ENCODE measurements at regions not wholly inside any gene's neighbourhood (a gene's known extent, or its start where the extent isn't known, plus 50 kb on each side); places are given as distances from the start of the nearest gene placed in this dataset.
"Not testable (repeated sequence)": the region's sequence is repeated elsewhere in the genome, so short reads cannot be mapped to it uniquely, and the experiment has no call there.

- DNase-seq (ENCODE audit: low spot score) = no peak
These were observed 210.6 kb downstream of the KLF6 start for GRCh38 chr10:3574451-3574850.

DNA sequence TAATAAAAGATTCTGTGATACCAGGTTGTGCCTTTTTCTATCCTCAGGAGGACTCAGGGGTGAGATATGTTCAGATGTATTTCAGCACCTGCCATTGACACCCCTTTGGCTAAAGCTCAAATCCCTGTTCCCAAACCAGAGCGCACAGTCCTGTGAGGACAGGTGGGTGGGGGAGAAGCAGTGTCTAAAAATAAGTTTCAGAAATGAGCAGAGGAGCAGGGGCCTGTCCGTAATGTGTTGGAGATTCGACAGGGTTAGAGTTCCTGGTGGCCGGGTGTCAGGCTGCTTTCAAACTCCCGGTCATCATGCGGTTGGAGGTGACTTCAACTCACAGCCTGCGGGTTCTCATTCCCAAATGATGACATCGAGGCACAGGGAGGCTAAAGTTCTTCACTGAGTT lies 211.5 kb downstream of the KLF6 start:
- DNase-seq (ENCODE audit: low spot score) = no peak

DNA sequence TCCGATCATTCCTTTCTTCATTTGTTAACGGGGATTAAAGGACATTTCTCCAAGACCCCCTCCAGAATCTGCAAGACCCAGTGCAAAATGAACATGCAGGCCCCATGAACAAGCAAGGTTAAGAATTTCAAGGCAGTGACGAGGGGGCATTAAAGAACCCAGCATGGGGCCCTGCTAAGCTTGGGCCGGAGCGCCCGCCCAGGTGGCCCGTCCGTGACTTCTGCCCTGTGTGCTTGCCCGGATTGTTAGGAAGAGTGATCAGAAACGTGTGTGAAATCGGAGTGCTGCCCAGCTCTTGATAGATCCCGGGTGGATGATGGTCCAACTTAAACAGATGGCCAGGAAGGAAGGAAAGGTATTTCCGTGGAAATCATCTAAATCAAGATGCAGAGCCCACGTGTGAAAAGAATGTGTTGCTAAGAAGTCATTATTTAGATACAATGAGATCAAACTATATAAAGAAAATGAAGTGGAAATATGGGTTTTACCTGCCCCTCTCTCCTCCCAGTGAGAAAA lies 213.6 kb downstream of the KLF6 start:
- no peak for DNase-seq (ENCODE audit: low spot score)

DNA sequence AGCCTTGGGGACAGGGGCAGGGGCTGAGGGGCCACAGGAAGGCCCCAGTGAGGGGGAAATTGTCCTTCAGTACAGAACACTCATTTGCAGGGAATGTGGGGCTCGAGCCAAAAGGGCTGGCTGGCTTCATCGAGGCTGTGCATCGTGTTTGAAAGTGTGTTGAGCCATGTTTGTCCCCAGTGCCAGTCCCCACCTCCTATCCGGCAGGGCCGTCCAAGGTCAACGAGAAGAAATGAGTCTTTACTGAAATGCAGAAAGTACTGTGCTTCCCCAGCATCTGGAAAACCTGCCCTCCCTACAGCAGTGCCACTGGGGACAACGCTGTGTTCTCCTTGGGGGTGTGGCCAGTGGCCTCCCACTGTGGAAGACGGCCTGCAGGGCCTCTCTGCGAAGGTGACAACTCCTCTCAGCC lies 214.1 kb downstream of the KLF6 start:
- no peak for DNase-seq (ENCODE audit: low spot score)

DNA sequence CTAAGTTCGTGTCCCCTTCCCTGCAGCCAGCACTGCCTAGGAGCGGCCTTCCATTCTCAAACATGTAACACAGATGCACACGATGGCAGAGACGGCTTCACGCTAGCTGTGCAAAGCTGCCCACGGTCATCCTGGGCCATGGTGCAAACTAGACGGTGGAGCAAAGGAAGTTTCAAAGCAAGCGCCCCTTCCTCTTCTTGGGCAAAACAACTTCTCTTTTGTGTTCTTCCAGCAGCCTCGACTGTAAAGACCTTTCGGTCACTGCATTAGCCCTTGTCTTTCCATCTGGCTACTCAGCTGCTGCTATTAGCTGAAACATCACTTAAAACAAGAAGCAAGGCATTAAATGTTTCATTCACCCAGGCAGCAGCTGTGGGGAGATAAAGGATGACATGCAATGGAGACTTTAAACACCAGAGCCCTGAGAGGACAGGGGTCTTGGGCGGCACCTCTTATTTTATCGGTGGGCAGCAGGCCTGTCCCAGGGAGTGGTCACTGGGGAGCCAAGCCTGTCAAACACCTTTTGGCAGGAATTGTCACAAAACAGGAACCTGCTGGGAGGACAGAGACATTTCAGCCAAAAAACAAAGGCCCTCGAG lies 214.8 kb downstream of the KLF6 start:
- DNase-seq (ENCODE audit: low spot score) = no peak

GRCh38 chr10:3568983-3569382 lies 216.0 kb downstream of the KLF6 start:
- DNase-seq (ENCODE audit: low spot score) = no peak

DNA sequence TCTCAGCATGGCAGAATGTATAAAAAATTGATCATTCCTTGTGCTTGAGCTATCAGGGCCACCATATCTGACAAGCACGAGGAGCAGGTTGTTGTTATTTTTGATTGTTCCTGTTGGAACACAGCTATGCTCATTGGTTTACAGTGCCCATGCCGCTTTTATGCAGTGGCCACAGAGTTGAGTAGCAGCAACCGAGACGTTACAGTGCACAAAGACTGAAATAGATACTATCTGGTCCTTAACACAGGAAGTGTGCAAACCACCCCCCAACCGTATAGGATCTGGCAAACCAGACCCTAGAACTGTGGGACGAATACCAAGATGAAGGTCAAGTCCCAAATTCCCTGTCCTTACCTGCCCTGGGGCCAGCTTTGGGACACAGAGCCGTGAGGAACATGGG lies 216.6 kb downstream of the KLF6 start:
- DNase-seq (ENCODE audit: low spot score) = no peak

- DNase-seq (ENCODE audit: low spot score) = no peak
These were observed 217.6 kb downstream of the KLF6 start for GRCh38 chr10:3567291-3567963.

DNA sequence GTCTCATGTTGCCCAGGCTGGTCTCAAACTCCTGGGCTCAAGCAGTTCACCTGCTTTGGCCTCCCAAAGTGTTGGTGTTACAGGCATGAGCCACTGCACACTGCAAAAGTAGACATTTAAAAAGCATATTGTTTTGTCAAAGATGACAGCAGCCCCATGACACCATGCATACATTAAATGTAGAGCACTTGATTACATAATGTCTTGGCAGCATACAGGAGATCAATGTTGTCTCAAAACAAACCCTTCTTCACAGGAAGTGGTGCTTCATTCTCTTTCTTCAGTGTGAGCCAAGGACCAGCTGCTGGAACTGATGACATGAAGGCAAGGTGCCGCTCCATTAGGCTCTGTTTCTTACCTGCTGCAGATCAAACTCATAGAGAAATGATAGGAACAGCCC lies 218.4 kb downstream of the KLF6 start:
- DNase-seq (ENCODE audit: low spot score) = no peak

DNA sequence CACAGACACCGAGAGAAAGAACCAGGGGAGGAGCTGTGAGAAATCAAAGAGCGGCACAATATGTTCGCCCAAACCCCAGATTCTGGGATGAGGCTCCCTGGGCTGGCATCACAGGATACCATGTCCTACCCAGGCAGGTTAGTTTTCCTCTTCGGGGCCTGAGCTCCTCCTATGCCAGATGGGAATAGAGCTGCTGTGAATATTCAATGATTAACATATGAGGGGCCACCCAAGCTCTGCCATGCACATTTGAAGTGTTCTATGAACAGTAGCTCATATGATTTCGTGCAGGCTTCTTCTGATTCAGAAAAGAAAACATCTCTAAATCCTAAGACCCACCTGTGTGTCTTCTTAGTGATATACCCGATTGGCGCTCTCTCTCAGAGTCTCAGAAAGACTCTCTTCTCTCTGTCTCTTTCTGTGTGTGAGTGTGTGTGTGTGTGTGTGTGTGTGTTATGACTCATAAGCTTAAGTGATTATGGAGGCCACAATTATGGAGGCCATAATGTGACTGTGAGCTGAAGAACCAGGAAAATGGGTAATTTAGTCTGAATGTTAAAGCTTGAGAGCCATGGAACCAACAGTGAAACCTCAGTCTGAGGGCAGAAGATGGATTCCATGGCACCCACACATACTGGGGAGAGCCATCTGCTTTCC lies 220.5 kb downstream of the KLF6 start:
- DNase-seq (ENCODE audit: low spot score) = no peak

DNA sequence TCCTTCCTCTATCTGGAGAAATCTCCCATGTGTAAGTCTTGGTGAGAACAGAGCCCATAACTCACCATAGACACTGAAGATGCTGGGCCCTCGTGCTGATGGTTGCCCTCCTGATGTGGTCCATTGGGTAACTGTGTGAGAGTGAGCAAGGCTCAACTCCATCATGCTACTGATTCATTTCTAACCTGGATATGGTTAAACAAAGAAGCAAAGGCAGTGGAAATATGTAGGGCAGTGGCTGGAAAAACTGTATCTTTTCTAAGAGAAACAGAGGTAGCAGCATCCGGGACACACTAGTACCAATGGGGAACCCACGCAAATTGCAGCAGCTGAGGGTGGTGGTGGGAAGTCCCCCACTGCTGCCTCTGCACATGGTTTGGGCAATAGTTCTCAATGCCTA lies 221.7 kb downstream of the KLF6 start:
- no peak for DNase-seq (ENCODE audit: low spot score)

DNA sequence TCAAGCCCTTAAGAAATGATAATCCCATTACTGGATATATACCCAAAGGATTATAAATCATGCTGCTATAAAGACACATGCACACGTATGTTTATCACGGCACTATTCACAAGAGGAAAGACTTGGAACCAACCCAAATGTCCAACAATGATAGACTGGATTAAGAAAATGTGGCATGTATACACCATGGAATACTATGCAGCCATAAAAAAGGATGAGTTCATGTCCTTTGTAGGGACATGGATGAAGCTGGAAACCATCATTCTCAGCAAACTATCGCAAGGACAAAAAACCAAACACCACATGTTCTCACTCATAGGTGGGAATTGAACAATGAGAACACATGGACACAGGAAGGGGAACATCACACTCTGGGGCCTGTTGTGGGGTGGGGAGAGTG lies 224.4 kb downstream of the KLF6 start:
- not testable (repeated sequence) for DNase-seq (ENCODE audit: low spot score)

GRCh38 chr10:3559527-3559926 lies 225.5 kb downstream of the KLF6 start:
- no peak for DNase-seq (ENCODE audit: low spot score)

GRCh38 chr10:3559011-3559410 lies 226.0 kb downstream of the KLF6 start:
- DNase-seq (ENCODE audit: low spot score) = no peak

DNA sequence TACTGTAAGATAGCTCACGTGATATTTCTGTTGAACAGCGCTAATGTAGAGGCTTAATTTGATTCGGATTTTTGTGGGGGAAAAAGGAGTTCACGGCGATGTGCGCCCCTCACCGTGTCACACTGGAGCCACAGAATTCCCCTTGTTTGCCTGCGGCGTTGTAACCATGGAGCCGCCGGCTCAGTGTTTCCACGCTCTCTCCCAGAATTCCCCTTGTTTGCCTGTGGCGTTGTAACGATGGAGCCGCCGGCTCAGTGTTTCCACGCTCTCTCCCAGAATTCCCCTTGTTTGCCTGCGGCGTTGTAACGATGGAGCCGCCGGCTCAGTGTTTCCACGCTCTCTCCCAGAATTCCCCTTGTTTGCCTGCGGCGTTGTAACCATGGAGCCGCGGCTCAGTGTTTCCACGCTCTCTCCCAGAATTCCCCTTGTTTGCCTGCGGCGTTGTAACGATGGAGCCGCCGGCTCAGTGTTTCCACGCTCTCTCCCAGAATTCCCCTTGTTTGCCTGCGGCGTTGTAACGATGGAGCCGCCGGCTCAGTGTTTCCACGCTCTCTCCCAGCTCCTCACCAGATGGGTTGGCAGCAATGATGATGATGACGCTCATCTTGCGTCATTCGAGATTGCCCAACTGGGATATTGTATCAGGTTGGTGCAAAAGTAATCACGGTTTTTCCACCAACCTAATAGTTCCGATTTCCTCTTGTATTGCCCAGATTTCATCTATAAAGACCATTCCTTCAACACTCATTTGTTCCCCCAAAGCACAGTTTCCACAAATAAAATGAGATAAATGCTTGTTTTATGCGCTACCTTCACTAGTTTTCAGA lies 228.6 kb downstream of the KLF6 start:
- not testable (repeated sequence) for DNase-seq (ENCODE audit: low spot score)

DNA sequence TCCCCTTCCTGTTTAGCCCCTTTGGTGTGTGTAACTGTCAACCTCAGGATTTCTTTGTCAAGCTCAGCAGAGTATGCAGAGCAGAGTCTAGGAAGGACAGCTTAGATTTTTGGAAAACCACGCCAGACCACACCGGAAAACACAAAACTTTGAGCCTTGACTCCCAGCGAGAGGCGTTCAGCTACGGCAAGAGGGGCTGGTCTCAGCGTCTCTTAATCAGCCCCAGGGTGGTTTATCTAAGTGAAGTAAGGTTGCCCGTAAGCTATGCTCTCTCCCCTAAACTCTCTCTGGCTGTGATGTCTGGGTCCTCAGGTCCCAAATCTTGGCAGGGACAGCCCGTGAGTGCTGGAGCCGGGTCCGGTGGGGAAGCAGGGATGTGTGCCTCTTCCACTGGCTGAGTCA lies 230.9 kb downstream of the KLF6 start:
- no peak for DNase-seq (ENCODE audit: low spot score)

DNA sequence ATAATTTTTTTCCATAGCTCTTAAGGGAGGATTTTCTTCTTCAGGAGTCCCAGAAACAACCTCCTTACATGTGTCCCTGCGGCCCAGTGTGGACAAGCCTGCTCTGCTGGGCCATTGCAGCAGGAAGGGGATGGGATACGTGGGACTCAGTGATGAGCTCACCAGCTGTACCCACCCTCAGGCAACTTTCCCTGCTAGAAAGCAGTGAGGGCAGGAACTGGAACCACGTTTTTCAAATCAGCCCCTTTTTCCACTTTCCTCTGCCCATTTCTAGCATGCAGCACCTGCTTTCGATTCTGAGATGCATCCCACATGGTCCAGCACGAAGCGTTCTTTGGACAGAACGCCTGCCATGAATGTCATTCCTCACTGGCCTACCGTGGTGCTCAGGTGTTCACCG lies 232.7 kb downstream of the KLF6 start:
- no peak for DNase-seq (ENCODE audit: low spot score)

- DNase-seq (ENCODE audit: low spot score) = no peak
These were observed 233.2 kb downstream of the KLF6 start for GRCh38 chr10:3551761-3552160.

DNA sequence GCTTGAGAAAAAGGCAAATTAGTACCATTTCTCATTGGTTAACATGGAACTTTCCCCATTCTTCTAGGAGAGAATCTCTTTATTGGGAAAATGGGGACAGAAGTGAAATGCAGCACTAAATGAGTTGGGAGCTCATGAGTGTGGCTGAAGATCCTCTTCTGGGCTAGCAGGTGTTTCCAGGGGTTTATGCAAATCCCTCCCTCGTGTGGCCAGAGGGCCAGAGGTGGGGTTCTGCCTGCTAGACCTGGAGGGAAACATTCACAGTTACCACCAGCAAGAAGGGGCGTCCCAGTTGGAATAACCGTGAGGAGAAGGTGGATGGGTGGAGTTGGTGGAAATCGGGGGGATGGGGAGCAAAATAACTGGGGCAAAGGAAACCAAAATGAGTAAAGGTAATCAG lies 235.9 kb downstream of the KLF6 start:
- DNase-seq (ENCODE audit: low spot score) = no peak

DNA sequence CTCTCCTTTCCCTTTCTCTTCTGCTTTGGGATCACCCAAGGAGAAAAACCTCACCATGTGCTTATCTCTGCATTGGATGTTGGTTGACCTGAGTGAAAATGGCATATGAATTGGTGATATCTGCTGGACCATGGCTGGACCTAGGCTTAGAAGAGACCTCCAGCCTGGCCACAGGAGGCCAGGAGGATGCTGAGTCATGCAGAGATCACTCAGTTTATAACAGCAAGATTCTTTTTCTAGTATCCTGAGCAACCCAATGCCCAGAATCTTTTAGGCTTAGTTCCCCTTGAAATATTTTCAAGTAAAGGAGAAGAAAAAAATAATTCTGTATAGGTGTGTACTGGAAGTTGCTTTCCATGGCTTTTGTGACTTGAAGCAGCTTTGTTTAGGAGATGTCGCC lies 236.3 kb downstream of the KLF6 start:
- DNase-seq (ENCODE audit: low spot score) = no peak

- DNase-seq (ENCODE audit: low spot score) = no peak
These were observed 236.9 kb downstream of the KLF6 start for GRCh38 chr10:3548076-3548475.

DNA sequence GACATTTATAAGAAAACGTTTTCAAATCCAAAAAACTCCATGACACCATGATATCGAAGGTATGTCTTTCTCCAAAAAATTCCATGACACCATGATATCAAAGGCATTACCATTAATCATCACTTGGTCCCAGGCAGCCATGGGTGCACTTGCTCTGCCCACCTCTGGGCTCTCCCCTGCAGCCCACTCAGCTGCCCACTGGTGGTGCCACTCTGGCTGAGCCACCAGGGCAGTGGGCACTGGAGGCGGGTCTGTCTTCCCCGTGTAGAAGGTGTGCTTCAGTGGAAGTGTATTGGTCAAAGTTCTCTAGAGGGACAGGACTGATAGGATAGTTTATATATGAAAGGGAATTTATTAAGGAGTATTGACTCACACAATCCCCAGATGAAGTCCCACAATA lies 240.4 kb downstream of the KLF6 start:
- no peak for DNase-seq (ENCODE audit: low spot score)

DNA sequence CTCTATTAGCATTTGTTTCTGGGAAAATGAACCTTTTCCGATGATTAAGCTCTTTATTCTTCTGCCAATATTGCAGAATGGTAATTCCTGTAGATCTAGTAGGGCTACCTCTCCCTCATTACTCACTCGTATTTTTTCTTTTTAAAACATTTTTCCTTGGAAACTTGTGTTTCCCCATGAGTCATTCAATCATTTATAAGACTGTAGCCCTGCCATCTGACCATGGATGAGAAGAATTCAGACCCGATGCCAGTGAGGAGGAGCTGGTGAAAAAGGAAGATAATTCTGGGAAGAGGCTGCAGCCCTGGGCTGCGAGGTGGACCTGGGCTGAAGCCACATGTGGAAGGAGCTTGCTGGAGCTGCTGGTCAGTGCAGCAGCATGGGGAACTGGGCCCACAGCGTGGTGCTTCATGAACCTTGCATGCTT lies 242.8 kb downstream of the KLF6 start:
- DNase-seq (ENCODE audit: low spot score) = no peak
